ENCODE measurements at regions not wholly inside any gene's neighbourhood (a gene's known extent, or its start where the extent isn't known, plus 50 kb on each side); places are given as distances from the start of the nearest gene placed in this dataset.
"Not testable (repeated sequence)": the region's sequence is repeated elsewhere in the genome, so short reads cannot be mapped to it uniquely, and the experiment has no call there.

GRCh38 chr12:23388898-23389297 is 560.6 kb downstream of the SOX5 start:
- DNase-seq = not testable (repeated sequence)

- DNase-seq = not testable (repeated sequence)
Measured at GRCh38 chr12:23389315-23389714, 560.2 kb downstream of the SOX5 start.

GRCh38 chr12:23399402-23399933 is 550.0 kb downstream of the SOX5 start:
- no peak for DNase-seq

- no peak for DNase-seq
Measured at GRCh38 chr12:23415180-23415579, 534.3 kb downstream of the SOX5 start.

- DNase-seq = no peak
Measured at GRCh38 chr12:23421556-23421955, 527.9 kb downstream of the SOX5 start.

GRCh38 chr12:23423097-23423687 is 526.3 kb downstream of the SOX5 start:
- no peak for DNase-seq

- DNase-seq = no peak
Measured at GRCh38 chr12:23423796-23424195, 525.7 kb downstream of the SOX5 start.

- no peak for DNase-seq
Measured at GRCh38 chr12:23424685-23425084, 524.8 kb downstream of the SOX5 start.

- no peak for DNase-seq
Measured at GRCh38 chr12:23426328-23426727, 523.1 kb downstream of the SOX5 start.

- no peak for DNase-seq
Measured at GRCh38 chr12:23428758-23429157, 520.7 kb downstream of the SOX5 start.

- no peak for DNase-seq
Measured at GRCh38 chr12:23431006-23431405, 518.5 kb downstream of the SOX5 start.

- no peak for DNase-seq
Measured at GRCh38 chr12:23433121-23433520, 516.3 kb downstream of the SOX5 start.

GRCh38 chr12:23434154-23434553 is 515.3 kb downstream of the SOX5 start:
- no peak for DNase-seq

GRCh38 chr12:23446746-23447145 is 502.7 kb downstream of the SOX5 start:
- DNase-seq = no peak

GRCh38 chr12:23450810-23451209 is 498.7 kb downstream of the SOX5 start:
- DNase-seq = no peak

GRCh38 chr12:23455283-23455682 is 494.2 kb downstream of the SOX5 start:
- DNase-seq = no peak

GRCh38 chr12:23458640-23459039 is 490.8 kb downstream of the SOX5 start:
- no peak for DNase-seq

- DNase-seq = no peak
Measured at GRCh38 chr12:23462546-23462945, 486.9 kb downstream of the SOX5 start.

GRCh38 chr12:23463172-23463571 is 486.3 kb downstream of the SOX5 start:
- no peak for DNase-seq

- DNase-seq = no peak
Measured at GRCh38 chr12:23464241-23464812, 485.1 kb downstream of the SOX5 start.

- no peak for DNase-seq
Measured at GRCh38 chr12:23472329-23472971, 477.0 kb downstream of the SOX5 start.

- DNase-seq = no peak
Measured at GRCh38 chr12:23473071-23473470, 476.4 kb downstream of the SOX5 start.

- DNase-seq = no peak
Measured at GRCh38 chr12:23474438-23474976, 475.0 kb downstream of the SOX5 start.
